ENCODE measurements at regions not wholly inside any gene's neighbourhood (a gene's known extent, or its start where the extent isn't known, plus 50 kb on each side); places are given as distances from the start of the nearest gene placed in this dataset.

DNA sequence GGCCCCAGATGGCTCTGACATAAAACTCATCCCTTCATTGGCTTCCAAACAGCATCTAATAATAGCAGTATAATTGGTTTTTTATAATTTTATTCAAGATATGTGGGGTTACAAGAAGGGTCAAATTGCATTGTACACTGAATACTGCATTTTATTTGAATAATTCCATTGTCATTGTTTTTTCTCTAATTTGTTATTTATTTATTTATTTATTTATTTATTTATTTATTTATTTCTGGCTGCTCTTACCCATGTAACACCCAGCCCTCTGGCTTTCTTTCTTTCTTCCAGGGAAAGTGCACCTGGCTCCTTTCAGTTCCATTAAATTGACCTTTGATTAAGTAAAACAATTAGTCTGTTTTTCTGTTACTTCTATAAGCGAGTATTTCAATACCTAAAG lies 210.1 kb downstream of the CDH9 start:
- no peak for DNase-seq (ENCODE audit: low spot score)

DNA sequence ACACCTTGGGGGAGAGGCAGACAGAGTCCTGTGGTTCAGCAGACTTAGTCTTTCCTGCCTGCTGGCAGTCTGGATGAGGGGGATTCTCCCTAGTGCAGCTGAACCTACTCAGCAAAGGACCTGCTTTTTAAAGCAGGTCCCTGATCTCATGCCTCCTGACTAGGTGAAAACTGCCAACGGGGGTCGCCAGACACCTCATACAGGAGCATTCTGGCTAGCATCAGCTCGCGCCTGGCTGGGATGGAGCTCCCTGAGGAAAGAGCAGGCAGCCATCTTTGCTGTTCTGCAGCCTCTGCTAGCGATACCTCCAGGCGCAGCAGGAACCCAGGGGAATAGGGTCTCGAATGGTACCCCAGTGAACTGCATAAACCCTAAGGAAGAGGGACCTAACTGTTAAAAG lies 225.2 kb downstream of the CDH9 start:
- no peak for DNase-seq (ENCODE audit: low spot score)

DNA sequence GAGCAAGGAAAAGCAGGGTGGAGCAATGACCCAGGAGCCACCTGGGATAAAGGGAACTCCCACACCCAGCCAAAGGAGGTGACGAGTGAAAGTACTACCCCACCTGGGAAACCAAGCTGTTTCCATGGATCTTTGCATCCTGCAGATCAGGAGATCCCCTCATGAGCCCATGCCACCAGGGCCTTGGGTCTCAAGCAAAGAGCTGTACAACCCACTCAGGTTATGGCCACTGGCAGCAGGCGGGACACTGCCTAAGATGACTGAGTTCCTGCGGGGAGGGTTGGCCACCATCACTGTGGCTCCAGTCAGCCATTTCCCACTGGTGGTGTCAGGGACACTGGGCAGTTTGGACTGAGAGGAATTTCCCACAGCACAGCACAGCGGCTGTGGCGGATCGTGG lies 225.7 kb downstream of the CDH9 start:
- DNase-seq (ENCODE audit: low spot score) = no peak

DNA sequence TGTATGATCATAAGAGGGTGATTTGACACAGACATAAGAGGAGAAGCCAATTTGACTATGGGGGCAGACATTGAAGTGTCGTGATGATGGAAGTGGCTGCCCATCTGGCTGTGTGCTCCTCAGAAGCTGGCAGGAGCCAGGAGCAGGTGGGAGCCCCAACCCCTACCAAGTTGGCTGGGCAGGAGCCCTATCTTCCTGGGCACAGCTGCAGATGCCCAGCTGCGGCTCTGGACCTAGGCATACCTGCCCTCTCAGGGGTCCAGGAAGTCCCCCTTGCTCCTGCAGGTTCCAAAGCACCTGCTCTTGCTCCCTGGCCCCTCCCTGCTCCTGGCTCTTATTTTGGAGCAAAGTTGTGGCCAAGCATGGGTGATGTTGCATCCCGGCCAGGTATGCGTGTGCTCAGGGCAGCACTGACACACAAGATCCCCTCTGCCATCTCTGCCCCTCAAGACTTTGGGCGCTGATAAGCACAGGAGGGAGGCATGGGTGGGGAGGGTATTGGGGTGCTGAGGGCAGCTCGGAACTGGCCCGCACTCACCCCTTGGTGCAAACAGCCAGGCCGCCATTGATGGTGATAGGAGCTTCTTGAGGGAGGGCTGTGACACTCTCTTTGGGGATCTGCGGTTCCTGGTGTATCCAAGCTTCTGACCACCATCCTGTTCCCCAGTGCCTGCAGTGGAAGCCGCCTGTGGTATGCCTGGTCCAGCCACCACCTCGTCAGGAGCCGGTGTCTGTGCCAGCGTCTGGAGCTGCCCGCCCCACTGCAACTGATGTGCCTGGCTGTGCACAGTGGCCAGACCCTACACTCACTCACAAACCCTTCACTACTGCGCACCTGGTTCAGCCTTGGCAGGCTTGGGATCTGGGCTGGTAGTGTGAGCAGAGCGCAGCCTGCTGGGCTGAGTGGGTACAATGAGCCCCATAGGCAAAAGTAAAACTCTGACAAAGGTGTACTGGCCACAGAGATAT lies 230.9 kb downstream of the CDH9 start:
- DNase-seq (ENCODE audit: low spot score) = no peak

DNA sequence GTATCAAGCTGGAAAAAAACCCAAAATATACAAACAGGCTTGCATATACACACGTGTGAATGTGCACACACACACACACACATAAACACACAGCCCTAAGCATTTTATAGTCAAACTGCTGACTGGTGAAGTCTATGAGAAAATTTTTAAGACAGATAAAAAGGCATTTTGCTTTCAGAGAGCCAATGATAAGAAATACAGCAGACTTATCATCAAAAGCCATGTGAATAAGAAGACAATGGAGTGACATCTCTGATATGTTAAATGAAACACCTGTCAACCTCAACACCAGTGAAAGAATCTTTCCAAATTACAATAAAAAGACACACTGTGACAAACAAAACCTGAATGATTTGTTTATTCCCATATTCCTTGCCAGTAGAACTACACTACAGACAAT lies 233.3 kb downstream of the CDH9 start:
- DNase-seq (ENCODE audit: low spot score) = no peak

DNA sequence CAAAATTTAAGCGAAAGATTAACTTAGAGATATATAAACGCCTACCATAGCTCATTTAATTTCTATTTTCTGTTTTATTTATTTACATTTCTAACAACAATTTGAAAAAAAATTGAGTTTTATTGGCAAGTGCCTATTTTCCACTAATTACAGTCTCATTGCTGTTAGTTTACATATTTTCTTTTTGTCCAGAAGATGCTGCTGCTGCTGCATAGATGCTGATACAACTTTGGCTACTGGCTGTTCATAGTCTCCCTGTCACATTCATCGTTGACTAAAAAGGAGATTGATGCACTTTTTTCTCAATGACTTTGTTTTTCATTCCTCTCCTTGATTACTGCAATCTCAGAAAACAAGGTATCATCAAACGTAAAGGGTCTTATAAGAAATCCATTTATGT lies 235.4 kb downstream of the CDH9 start:
- DNase-seq (ENCODE audit: low spot score) = no peak

DNA sequence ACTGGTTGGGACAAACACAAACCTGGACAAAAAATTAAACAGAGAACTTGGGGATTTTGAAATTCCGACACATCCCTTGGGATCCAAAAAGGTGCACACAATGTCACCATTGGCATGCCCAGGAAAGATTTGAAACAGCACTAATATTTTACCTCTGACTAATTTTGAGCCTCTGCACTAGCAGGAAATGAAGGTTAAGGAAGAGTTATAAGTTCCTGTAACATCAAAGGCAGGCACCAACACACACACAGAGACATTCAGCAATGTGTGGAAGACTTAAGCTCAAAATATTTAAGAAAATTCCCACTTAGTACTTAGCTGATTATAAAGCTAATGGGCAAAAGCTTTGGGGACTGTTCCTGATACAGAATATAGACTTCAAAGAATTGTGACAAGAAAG lies 247.0 kb downstream of the CDH9 start:
- no peak for DNase-seq (ENCODE audit: low spot score)

DNA sequence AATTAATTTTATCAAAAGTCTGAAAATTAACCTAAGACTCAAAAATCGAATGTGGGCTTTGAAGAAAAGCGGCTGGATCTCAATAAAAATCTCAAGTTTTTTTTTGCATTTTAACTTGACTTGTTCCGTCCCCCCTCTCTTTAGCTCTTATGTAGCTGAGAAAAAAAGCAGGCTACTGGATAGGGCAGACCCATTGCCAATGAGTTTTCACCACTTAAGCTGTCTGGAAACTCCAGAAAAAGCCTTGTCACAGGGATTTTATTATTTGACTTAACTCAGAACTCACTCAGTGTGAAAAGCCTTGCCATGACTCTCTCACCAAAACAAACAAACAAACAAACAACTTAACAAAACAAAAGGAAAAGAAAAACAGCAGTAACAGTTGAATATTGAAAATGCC lies 247.4 kb downstream of the CDH9 start:
- DNase-seq (ENCODE audit: low spot score) = no peak

DNA sequence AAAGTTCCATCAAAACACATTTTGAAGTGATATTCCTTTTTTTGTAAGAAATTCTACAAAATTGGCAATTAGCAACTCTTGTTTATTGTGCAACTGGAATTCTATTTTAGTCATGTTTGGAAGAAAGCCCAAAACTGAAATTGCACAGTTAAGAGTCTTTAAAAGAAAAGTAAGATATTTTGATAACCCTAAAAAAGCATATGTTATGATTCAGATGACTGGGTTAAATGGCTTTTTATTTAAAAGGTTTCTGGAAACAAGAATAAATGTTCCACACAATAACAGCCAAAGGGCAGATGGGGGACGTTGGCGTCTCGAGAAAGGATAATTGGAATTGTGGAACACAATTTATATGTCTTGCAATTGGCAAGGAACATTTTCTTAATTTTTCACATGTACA lies 275.2 kb downstream of the CDH9 start:
- no peak for DNase-seq (ENCODE audit: low spot score)

DNA sequence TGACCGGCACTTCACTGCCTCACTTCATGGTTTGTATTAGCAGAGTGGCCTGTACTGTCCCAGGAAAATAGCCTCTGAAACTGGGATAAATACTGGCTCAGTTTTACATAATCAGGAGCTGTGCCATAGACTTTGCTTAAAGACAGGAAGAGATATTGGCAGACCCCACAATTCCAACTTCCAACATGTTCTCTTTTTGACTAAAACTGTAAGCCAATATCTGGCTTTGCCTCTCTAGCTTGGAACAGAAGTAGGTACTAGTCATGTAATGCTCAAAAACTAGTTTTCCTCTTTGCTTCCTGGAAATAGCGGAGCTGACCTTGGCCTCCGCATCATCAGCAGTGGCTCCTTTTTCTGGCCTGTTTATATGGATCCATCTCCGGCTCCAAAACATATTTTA lies 276.9 kb downstream of the CDH9 start:
- DNase-seq (ENCODE audit: low spot score) = no peak

DNA sequence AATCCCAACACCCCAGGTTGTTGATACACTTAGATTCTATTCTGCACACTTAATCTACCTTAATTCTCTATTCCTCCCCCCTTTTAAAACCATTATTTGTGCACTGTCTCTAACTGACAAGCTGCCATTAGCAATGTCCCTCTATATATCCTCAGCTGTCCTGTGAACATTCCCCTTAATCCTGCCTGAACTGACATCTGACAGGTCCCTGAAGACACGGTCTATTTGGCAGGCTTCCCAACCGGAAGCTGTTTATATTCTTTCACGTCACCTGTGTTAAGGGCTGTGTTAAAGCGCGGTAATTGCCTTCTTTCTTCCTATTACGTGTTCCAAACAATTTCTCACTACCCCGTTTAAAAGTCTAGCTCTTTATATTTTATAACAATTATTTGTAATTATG lies 277.3 kb downstream of the CDH9 start:
- DNase-seq (ENCODE audit: low spot score) = no peak

DNA sequence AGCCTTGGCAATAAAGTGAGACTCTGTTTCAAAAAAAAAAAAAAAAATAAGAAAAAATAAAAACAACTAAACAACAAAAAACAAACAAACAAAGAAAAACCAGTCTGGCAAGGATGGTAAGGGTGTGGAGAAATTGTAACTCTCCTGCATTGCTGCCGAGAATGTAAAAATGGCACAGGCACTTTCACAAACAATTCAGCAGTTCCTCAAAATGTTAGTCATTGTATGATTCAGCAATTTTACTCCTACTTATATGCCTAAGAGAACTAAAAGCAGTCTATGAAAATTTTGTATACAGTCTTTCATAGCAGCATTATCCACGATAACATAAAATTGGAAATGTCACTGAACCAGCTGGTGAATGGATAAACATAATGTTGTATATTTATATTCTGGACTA lies 280.4 kb downstream of the CDH9 start:
- no peak for DNase-seq (ENCODE audit: low spot score)

DNA sequence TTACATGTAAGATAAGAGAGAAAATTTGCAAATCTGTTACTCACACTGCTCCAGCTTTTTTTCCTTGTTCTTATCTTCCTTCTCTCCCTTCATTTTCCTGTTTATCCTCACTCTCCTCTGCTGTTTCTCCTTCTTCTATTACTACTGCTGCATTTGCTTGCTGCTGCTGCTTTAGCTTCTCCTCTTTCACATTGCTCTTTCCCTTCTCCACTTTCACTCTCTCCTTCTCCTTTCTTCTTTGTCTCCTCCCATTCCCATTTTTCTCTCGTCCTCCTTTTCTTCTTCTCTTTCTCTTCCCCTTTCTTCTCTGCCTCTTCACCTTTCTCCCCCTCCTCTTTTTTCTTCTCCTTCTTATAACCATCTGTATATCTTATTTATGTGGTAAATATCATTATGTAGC lies 288.6 kb downstream of the CDH9 start:
- no peak for DNase-seq (ENCODE audit: low spot score)

DNA sequence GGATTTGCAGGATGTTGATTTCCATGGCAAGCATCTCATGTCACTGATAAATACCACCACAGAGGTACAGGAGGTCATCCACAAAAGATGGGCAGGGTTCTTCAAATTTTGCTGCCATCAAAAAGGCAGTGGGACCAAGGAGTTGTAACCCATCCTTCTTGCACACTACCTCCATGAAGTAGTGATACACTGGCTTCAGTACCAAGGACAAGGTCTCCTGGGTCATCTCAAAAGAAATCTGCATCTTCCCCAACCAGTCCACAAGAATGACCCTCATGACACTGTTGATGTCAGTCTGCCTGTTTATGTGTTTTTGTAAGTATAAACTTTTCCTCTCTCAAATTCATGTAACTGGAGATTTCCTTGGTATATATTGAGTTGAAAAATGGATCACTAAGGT lies 298.2 kb downstream of the CDH9 start:
- no peak for DNase-seq (ENCODE audit: low spot score)

DNA sequence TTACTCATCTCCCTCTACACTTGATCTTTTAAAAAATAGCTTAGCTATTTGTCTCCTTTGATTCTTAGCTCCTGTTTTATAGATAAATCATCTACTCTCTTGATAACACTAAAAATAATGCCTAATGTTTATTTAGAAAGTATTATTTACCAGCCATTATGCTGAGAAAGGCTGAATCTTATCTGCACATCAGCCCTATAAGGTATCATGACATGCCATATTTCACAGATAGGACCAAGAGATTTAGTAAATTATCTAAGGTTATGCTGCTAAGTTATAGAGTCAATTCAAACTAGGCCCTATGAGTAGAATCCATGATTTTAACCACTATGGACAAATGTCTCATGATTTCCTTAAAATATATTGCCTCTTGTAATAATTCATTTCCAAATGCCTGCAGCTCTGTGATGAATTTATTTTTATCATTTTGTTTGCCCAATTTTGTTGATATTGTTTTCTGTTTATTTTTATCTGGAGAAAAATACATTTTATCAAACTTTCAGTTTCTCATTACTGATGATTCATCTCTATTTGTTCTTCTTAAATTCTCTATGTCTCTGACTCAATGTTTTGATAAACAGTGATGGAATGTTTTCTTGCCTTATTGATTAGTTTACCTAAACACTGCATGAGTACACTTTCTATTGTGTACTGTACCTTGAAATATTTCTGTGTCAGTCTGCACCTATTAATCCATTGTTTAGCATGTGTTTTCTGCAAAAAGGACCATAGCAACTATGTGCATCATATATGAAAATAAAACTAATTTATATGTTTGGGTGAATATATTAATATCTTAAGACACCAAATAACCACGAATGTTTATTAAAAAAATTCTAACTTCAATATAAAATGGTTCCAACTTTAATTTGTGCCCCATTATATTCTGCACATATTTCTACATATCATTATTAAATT lies 300.8 kb downstream of the CDH9 start:
- no peak for DNase-seq (ENCODE audit: low spot score)

DNA sequence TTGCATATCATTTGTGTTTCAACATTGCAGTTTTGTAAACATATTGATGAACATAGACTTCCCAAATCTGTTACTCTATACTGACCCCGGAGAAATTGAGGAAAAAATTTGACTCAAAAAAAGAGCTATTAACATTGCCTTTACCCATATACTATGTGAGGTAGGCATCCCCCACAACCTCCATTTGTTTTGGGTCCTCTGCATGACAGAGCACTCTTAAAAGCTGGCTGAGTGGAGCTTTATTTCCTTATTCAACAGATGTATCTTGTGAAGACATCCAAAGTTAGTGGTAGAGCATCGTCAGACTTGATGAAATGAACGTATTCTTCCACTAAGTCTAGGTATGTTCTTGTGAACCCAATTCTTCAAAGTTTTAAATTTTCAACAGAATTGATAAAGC lies 310.5 kb downstream of the CDH9 start:
- no peak for DNase-seq (ENCODE audit: low spot score)

DNA sequence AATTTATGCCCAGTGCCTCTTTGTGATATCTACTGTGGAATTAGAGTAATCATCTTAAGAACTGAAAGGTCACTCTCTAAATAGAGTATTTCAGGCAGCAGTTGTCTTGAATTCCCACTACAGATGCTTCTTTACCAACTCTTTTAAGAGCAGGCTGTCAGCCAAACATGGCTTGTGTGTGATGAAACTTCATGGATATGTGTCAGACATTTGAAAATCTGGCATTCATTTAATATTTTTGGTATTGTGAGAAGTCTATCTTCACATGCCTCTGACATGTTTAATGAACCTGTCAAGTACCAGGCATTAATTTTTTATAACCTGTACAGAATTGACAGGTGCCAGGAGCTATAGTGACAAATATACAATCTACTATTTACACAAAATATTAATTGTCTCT lies 318.6 kb downstream of the CDH9 start:
- no peak for DNase-seq (ENCODE audit: low spot score)

DNA sequence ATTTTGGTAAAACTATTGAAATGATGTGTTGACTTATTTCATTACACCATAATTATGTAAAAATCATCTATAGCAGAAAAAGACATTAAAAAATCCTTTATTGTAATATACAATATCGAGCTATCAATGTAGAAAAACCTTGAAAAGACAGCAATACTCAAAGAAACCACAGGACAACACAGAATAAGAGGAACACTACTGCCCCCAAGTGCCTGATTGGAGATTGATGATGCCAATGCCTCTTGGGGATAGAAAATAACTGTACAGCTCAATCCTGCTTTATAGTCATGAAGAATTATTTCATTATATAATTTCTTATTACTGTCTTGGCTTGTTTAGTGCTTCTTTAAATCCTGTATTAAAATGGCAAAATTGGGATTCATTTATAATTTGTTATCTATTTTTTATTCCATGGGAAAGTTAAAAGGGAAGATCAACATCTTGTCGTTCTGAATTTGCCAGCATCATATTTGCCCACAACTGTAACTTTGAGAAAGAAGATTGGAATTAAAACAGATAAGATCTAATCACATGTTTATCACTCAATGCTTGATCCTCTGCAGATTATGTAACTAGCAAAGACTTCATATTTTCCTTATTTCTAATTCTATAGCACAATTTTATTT lies 337.5 kb downstream of the CDH9 start:
- DNase-seq (ENCODE audit: low spot score) = peak; percentile 48

DNA sequence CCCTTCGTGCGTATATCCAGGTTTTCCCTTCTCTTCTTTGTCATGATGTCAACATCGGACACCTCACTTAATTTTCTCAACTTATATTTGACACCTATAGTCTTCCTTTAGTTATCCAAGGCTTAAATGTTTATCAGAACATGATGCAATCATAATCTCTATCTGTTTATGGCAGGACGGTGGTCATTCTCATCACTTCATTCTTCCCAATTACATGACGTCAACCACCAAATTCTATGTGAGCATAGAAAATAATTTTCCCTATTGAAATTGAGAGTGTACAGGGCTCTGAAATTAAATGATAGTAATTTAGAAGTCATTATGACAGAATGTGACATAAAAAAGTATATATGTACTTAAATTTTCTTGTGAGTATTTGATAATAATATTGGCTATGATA lies 345.4 kb downstream of the CDH9 start:
- DNase-seq (ENCODE audit: low spot score) = no peak

DNA sequence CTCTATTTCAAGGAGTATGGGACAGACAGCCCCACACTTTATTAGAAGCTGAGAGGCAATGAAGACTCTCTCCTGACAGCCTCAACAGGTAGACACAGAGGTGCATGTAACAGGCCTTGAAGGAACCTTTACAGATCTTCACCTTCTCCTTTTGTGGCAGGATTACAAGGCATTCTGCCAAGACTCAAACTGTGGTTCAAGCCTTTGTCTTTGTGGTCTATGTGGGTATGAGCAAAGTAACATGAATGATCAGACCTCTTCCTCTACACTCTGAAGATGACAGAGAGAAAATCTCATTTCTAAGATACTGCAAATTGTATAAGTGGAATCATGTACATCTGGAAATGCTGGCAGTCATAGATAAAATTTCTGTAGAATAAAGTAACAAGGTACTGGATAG lies 346.9 kb downstream of the CDH9 start:
- no peak for DNase-seq (ENCODE audit: low spot score)

DNA sequence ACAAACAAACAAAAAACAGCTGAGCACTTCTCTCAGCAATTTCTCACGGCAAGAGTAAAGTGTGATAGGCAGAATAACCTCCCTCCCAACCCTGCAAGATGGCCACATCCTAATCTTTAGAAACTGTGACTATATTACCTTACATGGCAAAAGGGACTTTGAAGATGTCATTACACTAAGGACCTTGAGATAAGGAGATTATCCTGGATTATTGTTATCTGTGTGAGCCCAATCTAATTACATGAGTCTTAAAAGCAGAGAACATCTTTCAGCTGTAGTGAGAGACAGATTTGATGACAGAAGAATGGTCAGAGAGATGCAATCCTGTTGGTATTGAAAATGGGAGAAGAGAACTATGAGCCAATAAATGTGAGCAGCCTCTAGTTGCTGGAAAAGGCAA lies 347.9 kb downstream of the CDH9 start:
- no peak for DNase-seq (ENCODE audit: low spot score)

DNA sequence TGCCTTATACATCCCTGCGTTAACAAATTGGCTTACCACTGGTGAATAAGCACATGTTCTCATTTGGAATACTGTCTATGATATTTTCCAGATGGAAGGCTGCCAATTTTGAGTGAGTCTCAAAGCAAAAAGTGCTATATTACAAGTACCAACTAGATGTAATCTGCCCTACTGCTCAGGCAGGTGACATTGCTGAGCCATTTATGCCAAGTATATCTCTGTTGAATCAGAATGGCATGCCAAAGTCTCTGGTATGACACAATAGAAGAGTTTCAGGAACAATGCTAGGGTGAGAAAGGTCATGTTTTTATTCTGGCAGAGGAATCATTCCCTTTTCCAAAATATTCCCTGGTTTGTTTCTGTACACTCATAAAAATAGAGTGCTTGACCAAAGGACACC lies 356.5 kb downstream of the CDH9 start:
- no peak for DNase-seq (ENCODE audit: low spot score)

DNA sequence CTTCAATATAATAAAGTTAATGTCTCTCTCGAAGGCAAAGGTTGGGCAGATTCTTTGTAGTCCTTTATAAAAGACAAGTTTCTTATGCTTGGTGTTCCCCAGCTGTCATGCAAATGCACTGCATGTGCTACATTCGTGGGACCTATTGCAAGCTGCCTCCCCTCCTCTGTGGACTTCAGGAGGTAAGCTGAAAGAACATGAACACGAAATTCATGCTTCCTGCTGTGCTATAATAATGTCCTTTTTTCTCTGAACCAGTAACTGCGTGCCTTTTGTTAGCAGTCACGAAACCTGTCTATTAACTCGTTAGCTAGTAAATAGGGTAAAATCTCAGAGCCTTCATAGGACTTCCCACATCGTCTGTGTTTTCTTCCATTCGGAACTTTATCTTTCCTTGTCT lies 363.5 kb downstream of the CDH9 start:
- DNase-seq (ENCODE audit: low spot score) = no peak

All from ecto neural progenitor cell (in vitro differentiated cells).